Activated naive CD8-positive, alpha-beta T cell (primary cell): ENCODE measurements at regions not wholly inside any gene's neighbourhood (a gene's known extent, or its start where the extent isn't known, plus 50 kb on each side); places are given as distances from the start of the nearest gene placed in this dataset.

Experiments
- H3K27ac Mint-ChIP-seq: one replicate; pipeline ENCODE4 v1.8.0; 2021; ENCODE audit warnings: mixed read lengths
- H3K27me3 Mint-ChIP-seq: one replicate; pipeline ENCODE4 v1.8.0; 2021; ENCODE audit warnings: mixed read lengths
- H3K36me3 Mint-ChIP-seq: one replicate; pipeline ENCODE4 v1.8.0; 2021; ENCODE audit warnings: mixed read lengths
- H3K4me1 Mint-ChIP-seq: one replicate; pipeline ENCODE4 v1.8.0; 2021; ENCODE audit warnings: low read depth, mixed read lengths
- H3K4me3 Mint-ChIP-seq: one replicate; pipeline ENCODE4 v1.8.0; 2021; ENCODE audit warnings: mild to moderate bottlenecking, mixed read lengths
- H3K9me3 Mint-ChIP-seq: one replicate; pipeline ENCODE4 v1.8.0; 2021; ENCODE audit warnings: low read depth, mixed read lengths

- Mint-ChIP-seq H3K4me1 (peaks cover 12% of the 10 kb centered on the region), H3K9me3 (no peaks in the 10 kb centered on the region), H3K4me3 (no peak overlapping the region), H3K27ac (no peak overlapping the region), H3K36me3 (no peaks in the 10 kb centered on the region), H3K27me3 (no peaks in the 10 kb centered on the region)
These were observed 54.8 kb upstream of the SPDEF start for GRCh38 chr6:34610819-34611477.

DNA sequence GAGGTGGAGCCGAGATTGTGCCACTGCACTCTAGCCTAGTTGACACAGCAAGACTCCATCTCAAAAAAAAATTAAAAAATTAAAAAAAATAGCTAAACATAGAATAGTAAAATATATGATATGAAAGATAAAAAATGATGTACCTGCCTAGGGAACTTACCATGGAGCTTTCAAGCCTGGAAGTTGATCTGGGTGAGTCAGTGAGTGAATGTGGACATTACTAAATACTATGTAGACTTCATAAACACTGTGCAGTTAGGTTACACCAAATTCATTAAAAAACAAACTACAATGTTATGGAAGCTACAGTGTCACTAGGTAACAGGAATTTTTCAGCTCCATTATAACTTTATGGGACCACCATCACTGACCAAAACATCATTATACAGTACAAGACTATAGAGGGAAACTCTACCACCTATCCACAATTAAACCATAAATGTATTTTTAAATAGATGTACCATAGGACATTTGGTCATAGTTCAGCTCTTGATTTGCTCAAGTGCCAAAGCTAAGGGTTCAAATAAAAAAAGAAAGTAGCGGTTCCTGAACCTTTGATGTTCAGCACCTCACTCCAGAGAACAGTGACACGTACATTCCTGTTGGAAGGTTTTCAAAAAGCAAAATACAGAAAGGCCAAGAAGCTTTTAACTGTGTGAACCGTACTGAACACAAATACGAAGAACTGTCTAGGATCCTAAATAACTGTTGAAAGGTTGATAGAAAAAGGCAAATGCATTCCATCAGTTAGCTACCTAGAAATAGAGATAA, 52.4 kb upstream of the SPDEF start:
- Mint-ChIP-seq H3K27ac (no peak overlapping the region), H3K9me3 (no peaks in the 10 kb centered on the region), H3K4me1 (peaks cover 12% of the 10 kb centered on the region), H3K4me3 (no peak overlapping the region), H3K36me3 (no peaks in the 10 kb centered on the region), H3K27me3 (no peaks in the 10 kb centered on the region)

GRCh38 chr6:34606477-34607265, 50.5 kb upstream of the SPDEF start:
- Mint-ChIP-seq H3K9me3 (no peaks in the 10 kb centered on the region), H3K27me3 (no peaks in the 10 kb centered on the region), H3K27ac (no peak overlapping the region), H3K36me3 (no peaks in the 10 kb centered on the region), H3K4me3 (no peak overlapping the region), H3K4me1 (peaks cover 18% of the 10 kb centered on the region)
